ENCODE measurements at regions not wholly inside any gene's neighbourhood (a gene's known extent, or its start where the extent isn't known, plus 50 kb on each side); places are given as distances from the start of the nearest gene placed in this dataset.

- ATAC-seq (no peak), FAIRE-seq (no peak), DNase-seq (no peak)
- Histone ChIP-seq H3K4me1 (no peaks in the 10 kb centered on the region), H3K9me3 (no peaks in the 10 kb centered on the region), H3K27ac (no peak overlapping the region), H3K4me3 (no peak overlapping the region), H3K36me3 (no peaks in the 10 kb centered on the region), H3K27me3 (no peaks in the 10 kb centered on the region)
- TF ChIP-seq CTCF (IDR thresholded peaks at IDR 0.05): no peak
- intact Hi-C loops (cut with DNase I): no loop called here
- WGBS, 2 donors: 80 to 88% methylated on average over 1 of the region's 1 CpG
These were observed 248.8 kb upstream of the KLHL1 start for GRCh38 chr13:70357031-70357430.

GRCh38 chr13:70353096-70353495 lies 244.8 kb upstream of the KLHL1 start:
- no peak for DNase-seq
- Histone ChIP-seq H3K27me3 (no peaks in the 10 kb centered on the region), H3K9me3 (no peaks in the 10 kb centered on the region), H3K27ac (no peak overlapping the region), H3K4me3 (no peak overlapping the region), H3K4me1 (peaks cover 0 to 10% (median 0%) of the 10 kb centered on the region in 3 donors), H3K36me3 (no peaks in the 10 kb centered on the region)
- ATAC-seq: no peak
- WGBS, 2 donors: 38 to 47% methylated on average over 2 of the region's 2 CpGs
- intact Hi-C loops (cut with DNase I): no loop called here
- FAIRE-seq: no peak
- no peak for TF ChIP-seq CTCF (IDR thresholded peaks at IDR 0.05)

- peak overlapping the region; percentile 7 to 57 (median 32) for H3K27ac ChIP-seq
- FAIRE-seq: no peak
- H3K9me3 ChIP-seq: no peaks in the 10 kb centered on the region
- H3K36me3 ChIP-seq: no peaks in the 10 kb centered on the region
- H3K4me1 ChIP-seq: peaks cover 0 to 14% (median 5%) of the 10 kb centered on the region in 3 donors
- DNase-seq: peak in 2 of 6 donors; percentile 8 to 17
- H3K4me3 ChIP-seq: peak overlapping the region in 1 of 4 donors; percentile 10
- intact Hi-C loops (cut with DNase I): no loop called here
- H3K27me3 ChIP-seq: no peaks in the 10 kb centered on the region
- no peak for TF ChIP-seq CTCF (IDR thresholded peaks at IDR 0.05)
- peak; percentile 84 to 94 (median 90) for ATAC-seq
- WGBS, 2 donors: 28 to 32% methylated on average over 8 of the region's 8 CpGs
These were observed 239.8 kb upstream of the KLHL1 start for GRCh38 chr13:70347947-70348620.

GRCh38 chr13:70339738-70340137 lies 231.5 kb upstream of the KLHL1 start:
- ATAC-seq (peak; percentile 69 to 95 (median 90)), DNase-seq (peak in 3 of 6 donors; percentile 5 to 41 (median 19)), FAIRE-seq (no peak)
- H3K27ac ChIP-seq: no peak overlapping the region
- WGBS, 2 donors: 42 to 45% methylated on average over 4 of the region's 4 CpGs
- H3K4me1 ChIP-seq: peaks cover 0 to 8% (median 5%) of the 10 kb centered on the region in 3 donors
- H3K4me3 ChIP-seq: no peak overlapping the region
- no peaks in the 10 kb centered on the region for H3K36me3 ChIP-seq
- intact Hi-C loops (cut with DNase I): no loop called here
- no peaks in the 10 kb centered on the region for H3K9me3 ChIP-seq
- H3K27me3 ChIP-seq: no peaks in the 10 kb centered on the region
- TF ChIP-seq CTCF (IDR thresholded peaks at IDR 0.05): peak; percentile 34 to 56 (median 47)

GRCh38 chr13:70338609-70339008 lies 230.4 kb upstream of the KLHL1 start:
- intact Hi-C loops (cut with DNase I): no loop called here
- FAIRE-seq (no peak), DNase-seq (no peak), ATAC-seq (no peak)
- H3K36me3 ChIP-seq: no peaks in the 10 kb centered on the region
- H3K9me3 ChIP-seq: no peaks in the 10 kb centered on the region
- no peak for TF ChIP-seq CTCF (IDR thresholded peaks at IDR 0.05)
- 64 to 82% methylated on average over 1 of the region's 1 CpG for WGBS, 2 donors
- no peaks in the 10 kb centered on the region for H3K27me3 ChIP-seq
- H3K27ac ChIP-seq: no peak overlapping the region
- H3K4me1 ChIP-seq: peaks cover 0 to 8% (median 5%) of the 10 kb centered on the region in 3 donors
- H3K4me3 ChIP-seq: no peak overlapping the region
